Sigmoid colon (tissue), 3 donors: ENCODE measurements at regions not wholly inside any gene's neighbourhood (a gene's known extent, or its start where the extent isn't known, plus 50 kb on each side); places are given as distances from the start of the nearest gene placed in this dataset.

ENCODE experiments used
- POLR2A ChIP-seq, 2 donors: fragments of 450-650 bp; IDR thresholded peaks; one replicate each; pipeline ENCODE4 v1.6.1; 2016; ENCODE audit warnings: antibody characterized with exemption in 2 of 2, mild to moderate bottlenecking in 2 of 2, moderate library complexity in 2 of 2
- TF ChIP-seq, protein P1 (sequence below), 4 experiments: fragments of 450-650 bp in 3 of 4; fragments of 200-600 bp in 1 of 4; IDR thresholded peaks; one replicate each; pipeline ENCODE4 v1.5.1; 2016 to 2019; ENCODE audit warnings: antibody characterized with exemption in 4 of 4, mild to moderate bottlenecking in 3 of 4, moderate library complexity in 2 of 4

DNA sequence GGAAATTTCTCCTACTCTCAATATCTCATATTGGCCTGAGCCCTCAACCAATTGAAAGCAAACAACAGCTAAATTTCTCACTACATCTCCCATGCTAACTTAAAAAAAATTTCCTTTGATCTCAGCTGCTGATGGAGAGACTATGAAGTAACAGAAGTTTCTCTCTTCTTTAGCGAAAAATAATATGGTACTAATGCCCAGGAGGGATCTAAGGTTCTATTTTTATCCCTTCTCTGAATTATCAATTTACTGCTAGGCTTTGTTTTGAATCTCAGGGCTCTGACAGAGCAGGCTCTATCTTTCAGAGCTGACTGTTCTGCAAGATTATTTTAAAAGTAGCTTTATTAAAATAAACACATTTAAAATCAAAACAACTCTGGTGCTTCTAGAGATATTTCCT is 558.6 kb downstream of the KCNA4 start:
- TF ChIP-seq, protein P1, sequence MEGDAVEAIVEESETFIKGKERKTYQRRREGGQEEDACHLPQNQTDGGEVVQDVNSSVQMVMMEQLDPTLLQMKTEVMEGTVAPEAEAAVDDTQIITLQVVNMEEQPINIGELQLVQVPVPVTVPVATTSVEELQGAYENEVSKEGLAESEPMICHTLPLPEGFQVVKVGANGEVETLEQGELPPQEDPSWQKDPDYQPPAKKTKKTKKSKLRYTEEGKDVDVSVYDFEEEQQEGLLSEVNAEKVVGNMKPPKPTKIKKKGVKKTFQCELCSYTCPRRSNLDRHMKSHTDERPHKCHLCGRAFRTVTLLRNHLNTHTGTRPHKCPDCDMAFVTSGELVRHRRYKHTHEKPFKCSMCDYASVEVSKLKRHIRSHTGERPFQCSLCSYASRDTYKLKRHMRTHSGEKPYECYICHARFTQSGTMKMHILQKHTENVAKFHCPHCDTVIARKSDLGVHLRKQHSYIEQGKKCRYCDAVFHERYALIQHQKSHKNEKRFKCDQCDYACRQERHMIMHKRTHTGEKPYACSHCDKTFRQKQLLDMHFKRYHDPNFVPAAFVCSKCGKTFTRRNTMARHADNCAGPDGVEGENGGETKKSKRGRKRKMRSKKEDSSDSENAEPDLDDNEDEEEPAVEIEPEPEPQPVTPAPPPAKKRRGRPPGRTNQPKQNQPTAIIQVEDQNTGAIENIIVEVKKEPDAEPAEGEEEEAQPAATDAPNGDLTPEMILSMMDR (IDR thresholded peaks at IDR 0.05) = no peak
- no peak for TF ChIP-seq POLR2A (IDR thresholded peaks at IDR 0.05)
